ENCODE measurements at regions not wholly inside any gene's neighbourhood (a gene's known extent, or its start where the extent isn't known, plus 50 kb on each side); places are given as distances from the start of the nearest gene placed in this dataset.

DNA sequence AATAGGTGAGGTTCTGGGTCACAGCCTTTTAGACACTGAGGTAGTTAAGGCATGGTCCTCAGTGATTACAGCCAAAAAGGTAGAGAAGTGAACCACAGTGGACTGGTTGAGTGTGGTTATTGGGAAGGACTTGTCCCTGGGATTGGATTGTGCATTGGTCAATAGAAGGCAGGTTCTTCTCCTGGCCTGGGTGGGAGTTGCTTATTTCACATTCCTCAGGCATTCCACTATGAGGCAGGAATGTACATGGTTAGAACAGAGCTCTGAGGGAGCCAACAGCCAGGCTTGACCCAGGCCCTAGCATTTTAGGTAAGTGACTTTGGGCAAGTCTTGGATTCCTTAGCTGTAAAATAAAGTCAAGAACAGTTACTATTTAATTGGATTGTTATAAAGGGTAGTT is 97.9 kb upstream of the MARK1 start:
- no peak for TF ChIP-seq CTCF (IDR thresholded peaks at IDR 0.05; ENCODE audit: poor library complexity)
- no peak for TF ChIP-seq EZH2 (IDR thresholded peaks at IDR 0.05; ENCODE audit: borderline replicate concordance)
- no peak for TF ChIP-seq EZH2phosphoT487 (IDR thresholded peaks at IDR 0.05; ENCODE audit: low read depth, severe bottlenecking, unreplicated experiment)

Measured in hepatocyte (in vitro differentiated cells).